NCI-H524 (cell line): ENCODE measurements at regions not wholly inside any gene's neighbourhood (a gene's known extent, or its start where the extent isn't known, plus 50 kb on each side); places are given as distances from the start of the nearest gene placed in this dataset.

Source experiments
- DNase-seq, 2 experiments: peaks; one replicate each; lab custom pipeline; 2025; lab: John Stamatoyannopoulos, UW

GRCh38 chr9:78502566-78502965, 205.6 kb downstream of the PSAT1 start:
- DNase-seq: no peak

- DNase-seq: no peak
Observed at GRCh38 chr9:78505546-78505945, 208.6 kb downstream of the PSAT1 start.

GRCh38 chr9:78507037-78507436, 210.1 kb downstream of the PSAT1 start:
- DNase-seq: no peak

- DNase-seq: no peak
Observed at GRCh38 chr9:78510035-78510434, 213.1 kb downstream of the PSAT1 start.

- no peak for DNase-seq
Observed at GRCh38 chr9:78515108-78515507, 218.2 kb downstream of the PSAT1 start.

- DNase-seq: no peak
Observed at GRCh38 chr9:78519786-78520185, 222.9 kb downstream of the PSAT1 start.

GRCh38 chr9:78521680-78522079, 224.8 kb downstream of the PSAT1 start:
- no peak for DNase-seq

GRCh38 chr9:78525986-78526560, 229.1 kb downstream of the PSAT1 start:
- no peak for DNase-seq

- no peak for DNase-seq
Observed at GRCh38 chr9:78533500-78533899, 236.6 kb downstream of the PSAT1 start.

GRCh38 chr9:78539188-78539587, 242.3 kb downstream of the PSAT1 start:
- DNase-seq: no peak

GRCh38 chr9:78539904-78540303, 243.0 kb downstream of the PSAT1 start:
- DNase-seq: no peak

- no peak for DNase-seq
Observed at GRCh38 chr9:78541868-78542443, 245.0 kb downstream of the PSAT1 start.

- DNase-seq: no peak
Observed at GRCh38 chr9:78542491-78543181, 245.7 kb downstream of the PSAT1 start.

- DNase-seq: no peak
Observed at GRCh38 chr9:78543353-78543752, 246.4 kb downstream of the PSAT1 start.

GRCh38 chr9:78544230-78544629, 247.3 kb downstream of the PSAT1 start:
- no peak for DNase-seq

GRCh38 chr9:78547831-78548230, 250.9 kb downstream of the PSAT1 start:
- no peak for DNase-seq

GRCh38 chr9:78548670-78549069, 251.7 kb downstream of the PSAT1 start:
- no peak for DNase-seq

- no peak for DNase-seq
Observed at GRCh38 chr9:78549711-78550110, 252.8 kb downstream of the PSAT1 start.

- no peak for DNase-seq
Observed at GRCh38 chr9:78552802-78553201, 255.9 kb downstream of the PSAT1 start.

GRCh38 chr9:78557540-78557939, 260.6 kb downstream of the PSAT1 start:
- no peak for DNase-seq

GRCh38 chr9:78559449-78559885, 262.5 kb downstream of the PSAT1 start:
- no peak for DNase-seq

- no peak for DNase-seq
Observed at GRCh38 chr9:78562021-78562420, 265.1 kb downstream of the PSAT1 start.

GRCh38 chr9:78563269-78563668, 266.3 kb downstream of the PSAT1 start:
- no peak for DNase-seq

GRCh38 chr9:78565481-78565880, 268.6 kb downstream of the PSAT1 start:
- peak in 1 of 2 experiments; percentile 30 for DNase-seq
